ENCODE measurements at regions not wholly inside any gene's neighbourhood (a gene's known extent, or its start where the extent isn't known, plus 50 kb on each side); places are given as distances from the start of the nearest gene placed in this dataset.

DNA sequence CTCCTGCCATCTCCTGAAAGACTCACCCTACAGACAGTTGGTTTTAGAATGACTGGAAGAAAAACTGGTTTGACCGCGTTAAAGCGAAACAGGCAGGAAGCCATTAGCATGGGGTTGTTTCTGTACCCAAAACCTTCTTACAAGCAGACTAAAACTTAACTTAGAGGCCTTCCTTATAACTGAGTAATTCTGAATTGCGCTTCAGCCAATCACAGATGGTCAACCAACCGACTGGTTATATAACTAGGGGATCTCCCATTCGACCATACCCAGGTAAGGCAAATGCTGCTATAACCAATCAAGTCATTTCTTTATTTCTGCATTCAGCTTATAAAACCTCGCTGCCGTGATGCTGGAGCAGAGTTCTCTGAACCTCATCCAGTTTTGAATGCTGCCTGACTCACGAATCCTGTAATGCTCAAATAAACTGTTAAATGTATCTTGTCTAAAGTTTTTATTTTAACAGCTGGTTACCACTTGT lies 87.8 kb upstream of the DRD2 start:
- H3K4me3 ChIP-seq (replicated peaks; ENCODE audit: low read depth, low read length), result no peak overlapping the region
- DNase-seq (ENCODE audit: extremely low read depth, low read depth), result peak; percentile 36
- TF ChIP-seq, protein P1, sequence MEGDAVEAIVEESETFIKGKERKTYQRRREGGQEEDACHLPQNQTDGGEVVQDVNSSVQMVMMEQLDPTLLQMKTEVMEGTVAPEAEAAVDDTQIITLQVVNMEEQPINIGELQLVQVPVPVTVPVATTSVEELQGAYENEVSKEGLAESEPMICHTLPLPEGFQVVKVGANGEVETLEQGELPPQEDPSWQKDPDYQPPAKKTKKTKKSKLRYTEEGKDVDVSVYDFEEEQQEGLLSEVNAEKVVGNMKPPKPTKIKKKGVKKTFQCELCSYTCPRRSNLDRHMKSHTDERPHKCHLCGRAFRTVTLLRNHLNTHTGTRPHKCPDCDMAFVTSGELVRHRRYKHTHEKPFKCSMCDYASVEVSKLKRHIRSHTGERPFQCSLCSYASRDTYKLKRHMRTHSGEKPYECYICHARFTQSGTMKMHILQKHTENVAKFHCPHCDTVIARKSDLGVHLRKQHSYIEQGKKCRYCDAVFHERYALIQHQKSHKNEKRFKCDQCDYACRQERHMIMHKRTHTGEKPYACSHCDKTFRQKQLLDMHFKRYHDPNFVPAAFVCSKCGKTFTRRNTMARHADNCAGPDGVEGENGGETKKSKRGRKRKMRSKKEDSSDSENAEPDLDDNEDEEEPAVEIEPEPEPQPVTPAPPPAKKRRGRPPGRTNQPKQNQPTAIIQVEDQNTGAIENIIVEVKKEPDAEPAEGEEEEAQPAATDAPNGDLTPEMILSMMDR (IDR thresholded peaks at IDR 0.05; ENCODE audit: low read depth, low read length, missing control alignments), result no peak

DNA sequence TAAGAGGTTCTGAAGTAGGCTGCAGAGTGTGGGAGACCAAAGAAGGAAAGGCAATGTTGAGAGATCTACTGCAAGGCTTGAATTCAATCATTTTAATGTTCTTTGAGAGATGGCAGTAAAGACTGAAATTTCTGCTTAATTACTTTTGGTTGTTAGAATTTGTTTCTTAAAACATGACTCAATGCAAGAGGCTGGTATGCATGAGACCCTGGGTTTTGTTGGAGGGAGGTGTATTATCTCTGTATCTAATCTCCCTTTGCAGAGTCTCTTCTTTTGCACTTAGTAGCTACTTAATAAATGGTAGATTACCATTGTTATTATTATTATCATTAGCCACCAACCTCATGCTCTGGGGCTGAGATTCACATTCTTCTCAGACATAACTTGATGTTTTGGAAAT lies 87.4 kb upstream of the DRD2 start:
- TF ChIP-seq, protein P1 (IDR thresholded peaks at IDR 0.05; ENCODE audit: low read depth, low read length, missing control alignments), result no peak
- DNase-seq (ENCODE audit: extremely low read depth, low read depth), result no peak
- no peak overlapping the region for H3K4me3 ChIP-seq (replicated peaks; ENCODE audit: low read depth, low read length)

DNA sequence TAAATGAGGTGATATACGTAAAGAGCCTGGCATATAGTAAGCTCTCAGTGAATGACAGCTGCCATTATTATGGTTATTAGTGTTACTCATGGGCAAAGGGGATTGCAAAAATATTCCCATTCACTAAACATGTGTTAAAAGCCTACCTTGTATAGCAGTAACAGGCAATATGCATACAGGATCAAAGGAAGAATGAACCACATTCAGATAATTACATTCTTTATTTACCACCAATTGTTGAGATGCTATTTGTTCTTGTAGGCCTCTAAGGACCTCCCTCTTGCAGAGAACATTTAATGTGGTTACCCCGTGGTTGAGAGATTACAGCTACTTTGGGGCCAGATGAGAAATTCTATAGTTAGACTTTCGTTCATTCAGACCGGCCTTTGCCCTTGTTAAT lies 82.7 kb upstream of the DRD2 start:
- TF ChIP-seq, protein P1 (IDR thresholded peaks at IDR 0.05; ENCODE audit: low read depth, low read length, missing control alignments), result no peak
- H3K4me3 ChIP-seq (replicated peaks; ENCODE audit: low read depth, low read length), result no peak overlapping the region
- no peak for DNase-seq (ENCODE audit: extremely low read depth, low read depth)

DNA sequence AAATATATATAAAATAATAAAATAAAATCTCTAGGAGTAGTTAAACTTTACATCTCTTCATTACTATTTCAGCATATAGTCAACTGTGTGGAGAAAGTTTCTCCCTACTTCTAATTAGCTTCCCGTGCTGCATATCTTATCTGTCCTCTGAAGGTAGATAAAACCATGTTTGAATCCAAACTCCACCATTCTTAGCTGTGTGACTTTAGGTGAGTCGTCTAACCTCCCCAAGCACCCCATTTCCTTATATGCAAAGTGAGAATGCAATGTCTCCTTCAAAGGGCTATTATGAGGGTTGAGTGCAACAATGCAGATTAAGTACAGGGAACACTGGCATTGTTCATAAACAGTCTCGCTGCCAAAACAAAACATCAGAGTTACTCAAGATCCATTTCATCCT lies 80.8 kb upstream of the DRD2 start:
- no peak for DNase-seq (ENCODE audit: extremely low read depth, low read depth)
- TF ChIP-seq, protein P1 (IDR thresholded peaks at IDR 0.05; ENCODE audit: low read depth, low read length, missing control alignments), result no peak
- no peak overlapping the region for H3K4me3 ChIP-seq (replicated peaks; ENCODE audit: low read depth, low read length)

DNA sequence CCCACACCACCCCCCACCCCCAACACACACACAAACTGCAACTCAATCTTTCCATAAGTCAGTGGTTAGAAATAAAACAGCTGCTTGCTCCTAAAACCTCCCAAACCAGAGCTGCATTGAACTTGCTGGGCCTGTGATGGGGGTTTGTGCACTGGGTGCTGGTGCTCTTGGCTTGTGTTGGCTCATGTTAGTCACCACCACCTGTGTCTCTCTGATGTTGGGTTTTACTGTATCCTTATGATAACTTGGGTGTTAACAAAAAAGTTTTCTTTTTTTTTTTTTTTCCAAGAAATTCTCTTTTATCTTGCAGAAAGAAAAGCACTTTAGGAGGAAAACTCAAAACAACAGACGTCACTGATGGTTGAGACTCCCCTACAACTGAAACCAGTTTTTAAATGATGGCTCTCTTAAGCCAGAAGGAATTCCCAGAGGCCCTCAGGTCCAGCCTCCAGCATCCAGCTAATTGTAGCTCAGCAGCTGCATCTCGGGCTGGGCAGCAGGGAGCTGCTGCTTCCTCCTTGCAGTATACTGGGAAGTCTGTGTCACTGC lies 79.9 kb upstream of the DRD2 start:
- no peak for DNase-seq (ENCODE audit: extremely low read depth, low read depth)
- TF ChIP-seq, protein P1 (IDR thresholded peaks at IDR 0.05; ENCODE audit: low read depth, low read length, missing control alignments), result no peak
- H3K4me3 ChIP-seq (replicated peaks; ENCODE audit: low read depth, low read length), result no peak overlapping the region

DNA sequence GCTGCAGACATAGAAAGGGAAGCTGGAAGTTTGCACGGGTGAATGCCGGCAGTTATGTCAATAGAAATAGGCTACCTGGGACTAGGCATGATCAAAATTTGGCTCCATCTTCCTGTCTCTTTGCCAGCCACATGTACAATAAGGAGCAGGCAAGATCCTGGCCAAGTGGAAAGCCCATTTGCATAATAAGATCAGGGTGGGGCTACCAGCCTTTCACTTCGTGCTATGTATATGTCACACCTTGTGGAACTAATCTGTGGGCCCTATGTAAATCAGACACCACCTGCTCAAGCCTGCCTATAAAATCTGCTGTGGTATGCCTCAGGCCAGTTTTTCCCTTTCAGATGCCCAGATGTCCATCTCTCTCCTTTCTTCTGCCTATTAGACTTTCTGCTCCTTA lies 79.3 kb upstream of the DRD2 start:
- TF ChIP-seq, protein P1 (IDR thresholded peaks at IDR 0.05; ENCODE audit: low read depth, low read length, missing control alignments), result no peak
- no peak overlapping the region for H3K4me3 ChIP-seq (replicated peaks; ENCODE audit: low read depth, low read length)
- DNase-seq (ENCODE audit: extremely low read depth, low read depth), result no peak

DNA sequence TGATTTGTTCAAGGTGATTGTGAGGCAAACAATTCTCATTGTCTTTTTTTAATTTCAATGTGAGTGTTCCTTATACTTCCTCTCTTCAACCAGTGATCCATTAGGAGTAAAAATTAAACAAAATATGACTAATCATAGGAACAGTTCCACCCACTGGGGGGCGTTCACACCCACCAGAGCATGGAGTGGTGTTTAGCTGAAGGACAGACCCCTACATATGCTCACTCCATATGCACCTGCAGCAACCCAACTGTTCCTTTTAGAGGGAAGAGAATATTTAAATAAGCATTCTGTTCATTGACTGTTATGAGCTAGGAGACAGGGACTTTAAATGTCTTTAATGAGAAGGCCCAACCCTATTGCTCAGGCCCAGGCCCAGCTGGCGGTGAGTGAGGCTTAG lies 78.7 kb upstream of the DRD2 start:
- no peak for DNase-seq (ENCODE audit: extremely low read depth, low read depth)
- H3K4me3 ChIP-seq (replicated peaks; ENCODE audit: low read depth, low read length), result no peak overlapping the region
- TF ChIP-seq, protein P1 (IDR thresholded peaks at IDR 0.05; ENCODE audit: low read depth, low read length, missing control alignments), result no peak
